Esophagus muscularis mucosa (tissue), 4 donors: ENCODE measurements at regions not wholly inside any gene's neighbourhood (a gene's known extent, or its start where the extent isn't known, plus 50 kb on each side); places are given as distances from the start of the nearest gene placed in this dataset.

Experiments used
- DNase-seq: peaks from one replicate; pipeline ENCODE4 v3.0.0-alpha.2; 2017; ENCODE audit errors: extremely low spot score
- H3K27ac ChIP-seq, 4 donors: fragments of 200-600 bp; sonication (generic); replicated peaks in 1 of 4; 1 replicate in 3 of 4; 2 replicates in 1 of 4; pipeline ENCODE4 v1.5.1; 2016 to 2019; ENCODE audit warnings: mild to moderate bottlenecking in 1 of 4
- H3K27me3 ChIP-seq, 4 donors: fragments of 200-600 bp; sonication (generic); one replicate each; pipeline versions ENCODE4 v1.5.1 to v1.6.0; 2016 to 2019
- H3K36me3 ChIP-seq, 4 donors: fragments of 200-600 bp; sonication (generic); one replicate each; pipeline ENCODE4 v1.5.1; 2016 to 2019
- H3K4me1 ChIP-seq, 4 donors: fragments of 200-600 bp; sonication (generic); one replicate each; pipeline ENCODE4 v1.5.1; 2016 to 2019
- H3K4me3 ChIP-seq, 4 donors: fragments of 200-600 bp; sonication (generic); 1 replicate in 2 of 4; 2 replicates in 2 of 4; pipeline ENCODE4 v1.5.1; 2016 to 2019; ENCODE audit warnings: mild to moderate bottlenecking in 4 of 4, moderate library complexity in 1 of 4
- H3K9me3 ChIP-seq, 4 donors: fragments of 200-600 bp; sonication (generic); 1 replicate in 3 of 4; 2 replicates in 1 of 4; pipeline ENCODE4 v1.5.1; 2016 to 2019
- EP300 ChIP-seq: sonication (generic); formaldehyde crosslinking; IDR thresholded peaks from one replicate; pipeline ENCODE4 v1.6.1; 2017; ENCODE audit warnings: antibody characterized with exemption
- POLR2A ChIP-seq: fragments of 450-650 bp; IDR thresholded peaks from one replicate; pipeline ENCODE4 v1.6.1; 2017; ENCODE audit warnings: antibody characterized with exemption, moderate library complexity, mild to moderate bottlenecking, low read depth
- POLR2AphosphoS5 ChIP-seq, 2 donors: sonication (generic); formaldehyde crosslinking; IDR thresholded peaks; one replicate each; pipeline ENCODE4 v1.6.1; 2017; ENCODE audit warnings: antibody characterized with exemption in 2 of 2
- WGBS: methylation state at CpG from one replicate; pipeline ENCODE4 v1.1.5; 2018; 5-methylcytosine and 5-hydroxymethylcytosine counted together
- intact Hi-C: fragments of 100-400 bp; cut with DNase I; formaldehyde crosslinking; loops from one replicate; pipeline ENCODE4 v1.15.1; 2023
- TF ChIP-seq, protein P1 (sequence below), 3 experiments: fragments of 200-600 bp in 2 of 3; fragments of 450-650 bp in 1 of 3; sonication (generic) in 2 of 3; IDR thresholded peaks; one replicate each; pipeline ENCODE4 v1.5.1; 2017 to 2019; ENCODE audit warnings: antibody characterized with exemption in 3 of 3, mild to moderate bottlenecking in 2 of 3, moderate library complexity in 1 of 3

DNA sequence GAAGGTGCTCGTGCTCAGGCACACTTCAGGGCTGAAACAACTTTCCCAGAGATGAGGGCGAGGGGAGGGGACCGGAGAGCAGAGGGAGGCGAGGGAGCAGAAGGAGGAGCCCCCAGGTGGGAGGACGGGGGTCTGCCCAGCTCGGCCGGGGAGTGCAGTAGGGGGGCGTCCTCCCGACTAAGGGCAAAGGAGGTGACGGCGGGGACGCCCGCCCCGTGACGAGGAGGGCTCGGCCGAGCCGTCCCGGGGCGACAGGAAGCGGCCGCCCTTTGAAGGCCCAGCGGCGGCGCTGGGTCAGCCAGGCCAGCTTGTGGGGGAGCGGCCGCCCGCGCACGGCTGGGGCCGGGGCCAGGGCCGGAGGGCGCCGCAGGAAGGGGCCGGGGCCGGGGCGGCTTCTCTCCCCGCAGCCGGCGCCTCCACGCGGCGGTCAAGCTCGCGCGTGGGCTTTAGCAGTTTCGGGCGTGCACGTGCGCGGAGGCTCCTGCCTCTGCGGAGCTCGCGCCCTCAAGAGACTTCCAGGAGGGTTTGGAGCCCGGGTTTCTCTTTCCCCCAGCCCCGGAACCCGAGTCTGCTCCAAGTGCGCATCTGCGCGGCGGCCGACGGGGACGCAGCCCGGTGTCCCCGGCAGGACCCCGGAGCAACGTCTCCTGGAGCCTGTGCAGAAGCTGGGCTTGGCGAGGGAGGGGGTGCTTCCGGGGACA lies 100.8 kb upstream of the SLC45A1 start:
- WGBS, result 18% methylated on average over 19 of the region's 70 CpGs
- Histone ChIP-seq H3K27ac (peak overlapping the region; percentile 81 to 83 (median 83)), H3K36me3 (no peaks in the 10 kb centered on the region), H3K4me3 (peak overlapping the region; percentile 52 to 58 (median 54)), H3K27me3 (no peaks in the 10 kb centered on the region), H3K9me3 (no peaks in the 10 kb centered on the region), H3K4me1 (peaks cover 12 to 56% (median 50%) of the 10 kb centered on the region in 4 donors)
- intact Hi-C loops, result no loop called here
- DNase-seq, result no peak
- no peak for TF ChIP-seq POLR2A
- TF ChIP-seq, protein P1, sequence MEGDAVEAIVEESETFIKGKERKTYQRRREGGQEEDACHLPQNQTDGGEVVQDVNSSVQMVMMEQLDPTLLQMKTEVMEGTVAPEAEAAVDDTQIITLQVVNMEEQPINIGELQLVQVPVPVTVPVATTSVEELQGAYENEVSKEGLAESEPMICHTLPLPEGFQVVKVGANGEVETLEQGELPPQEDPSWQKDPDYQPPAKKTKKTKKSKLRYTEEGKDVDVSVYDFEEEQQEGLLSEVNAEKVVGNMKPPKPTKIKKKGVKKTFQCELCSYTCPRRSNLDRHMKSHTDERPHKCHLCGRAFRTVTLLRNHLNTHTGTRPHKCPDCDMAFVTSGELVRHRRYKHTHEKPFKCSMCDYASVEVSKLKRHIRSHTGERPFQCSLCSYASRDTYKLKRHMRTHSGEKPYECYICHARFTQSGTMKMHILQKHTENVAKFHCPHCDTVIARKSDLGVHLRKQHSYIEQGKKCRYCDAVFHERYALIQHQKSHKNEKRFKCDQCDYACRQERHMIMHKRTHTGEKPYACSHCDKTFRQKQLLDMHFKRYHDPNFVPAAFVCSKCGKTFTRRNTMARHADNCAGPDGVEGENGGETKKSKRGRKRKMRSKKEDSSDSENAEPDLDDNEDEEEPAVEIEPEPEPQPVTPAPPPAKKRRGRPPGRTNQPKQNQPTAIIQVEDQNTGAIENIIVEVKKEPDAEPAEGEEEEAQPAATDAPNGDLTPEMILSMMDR (IDR thresholded peaks at IDR 0.05), result peak in 1 of 3 experiments; percentile 6
- peak in 1 of 2 donors; percentile 4 for TF ChIP-seq POLR2AphosphoS5 (IDR thresholded peaks at IDR 0.05)

DNA sequence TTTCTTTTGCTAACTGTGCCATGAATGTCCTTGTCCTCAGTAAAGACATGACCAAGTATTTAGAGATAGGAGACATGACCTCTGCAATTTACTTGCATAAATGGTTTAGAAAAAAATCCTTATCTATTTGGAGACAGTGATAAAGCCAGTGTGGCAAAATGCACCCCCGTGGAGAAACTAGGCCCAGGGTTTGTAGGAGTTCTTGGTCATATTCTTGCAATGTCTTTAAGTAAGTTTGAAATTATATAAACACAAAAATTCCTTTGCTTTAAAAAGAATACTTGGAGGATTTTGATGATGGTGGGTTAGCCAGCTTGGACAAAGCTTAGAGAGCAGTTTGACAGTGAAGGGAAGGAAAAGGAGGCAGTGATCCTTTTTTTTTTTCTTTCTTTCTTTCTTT lies 101.9 kb upstream of the SLC45A1 start:
- H3K4me3 ChIP-seq, result no peak overlapping the region
- no peaks in the 10 kb centered on the region for H3K9me3 ChIP-seq
- H3K27ac ChIP-seq, result peak overlapping the region; percentile 81 to 83 (median 83)
- TF ChIP-seq POLR2A (no peak), POLR2AphosphoS5 (IDR thresholded peaks at IDR 0.05) (no peak), EP300 (no peak)
- TF ChIP-seq, protein P1 (IDR thresholded peaks at IDR 0.05), result no peak
- intact Hi-C loops, result no loop called here
- peaks cover 12 to 56% (median 46%) of the 10 kb centered on the region in 4 donors for H3K4me1 ChIP-seq
- DNase-seq, result no peak
- WGBS, result 31% methylated on average over 1 of the region's 1 CpG
- no peaks in the 10 kb centered on the region for H3K36me3 ChIP-seq
- H3K27me3 ChIP-seq, result no peaks in the 10 kb centered on the region

DNA sequence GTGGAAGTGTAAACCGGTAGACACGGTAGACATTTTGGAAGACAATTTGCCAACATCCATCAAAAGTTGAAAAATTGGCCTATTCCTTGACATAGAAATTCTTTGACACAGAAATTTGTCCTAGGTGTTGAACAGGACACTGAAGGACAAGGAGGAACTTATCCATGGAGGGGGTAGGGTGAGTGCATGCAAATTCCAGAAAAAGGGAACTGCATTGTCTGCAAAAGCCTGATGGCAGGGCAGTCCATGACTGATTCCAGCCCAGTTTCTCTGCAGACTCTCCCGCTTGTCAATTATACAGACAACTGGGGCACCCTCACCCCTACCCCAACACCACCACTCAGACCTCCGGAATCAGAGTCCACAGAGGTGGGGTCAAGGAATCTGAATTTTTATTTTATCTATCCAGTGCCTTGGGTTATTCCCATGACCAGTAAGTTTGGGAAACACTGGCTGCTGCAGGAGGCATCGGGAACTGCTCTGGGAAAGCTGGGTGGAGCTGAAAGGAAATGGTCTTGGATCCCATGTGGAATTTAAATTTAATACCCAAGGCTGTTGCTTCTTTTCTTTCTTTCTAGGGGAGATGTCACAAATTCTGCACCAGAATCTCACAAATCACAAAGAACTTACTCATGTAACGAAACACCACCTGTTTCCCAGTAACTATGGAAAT lies 103.3 kb upstream of the SLC45A1 start:
- H3K36me3 ChIP-seq, result no peaks in the 10 kb centered on the region
- H3K9me3 ChIP-seq, result no peaks in the 10 kb centered on the region
- H3K4me3 ChIP-seq, result no peak overlapping the region
- H3K4me1 ChIP-seq, result peaks cover 12 to 56% (median 46%) of the 10 kb centered on the region in 4 donors
- intact Hi-C loops, result no loop called here
- no peak for DNase-seq
- TF ChIP-seq EP300 (no peak), POLR2A (no peak)
- TF ChIP-seq, protein P1 (IDR thresholded peaks at IDR 0.05), result peak in 1 of 3 experiments; percentile 7
- H3K27me3 ChIP-seq, result no peaks in the 10 kb centered on the region
- peak overlapping the region; percentile 81 to 83 (median 83) for H3K27ac ChIP-seq
- WGBS, result 89% methylated on average over 6 of the region's 6 CpGs

DNA sequence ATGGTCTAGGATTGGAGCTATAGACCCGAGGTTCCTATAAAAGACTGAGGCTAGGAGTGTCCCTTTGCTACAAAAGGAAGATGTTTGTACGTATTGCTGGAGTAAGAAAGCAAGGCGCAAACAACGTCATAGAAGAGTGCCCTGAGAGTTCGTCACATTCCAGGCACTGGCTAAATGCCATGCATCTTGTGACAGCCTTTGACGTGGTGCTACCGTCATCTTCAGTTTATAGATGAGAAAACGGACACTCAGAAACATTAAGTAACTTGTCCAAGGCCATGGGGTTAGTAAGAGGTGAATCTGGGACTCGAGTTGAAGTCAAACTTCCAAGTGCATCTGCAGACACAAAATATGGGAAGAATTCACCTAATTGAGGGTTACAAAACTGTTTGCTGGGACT lies 104.2 kb upstream of the SLC45A1 start:
- WGBS, result 85% methylated on average over 9 of the region's 9 CpGs
- DNase-seq, result no peak
- intact Hi-C loops, result no loop called here
- peaks cover 12 to 52% (median 46%) of the 10 kb centered on the region in 4 donors for H3K4me1 ChIP-seq
- no peak overlapping the region for H3K4me3 ChIP-seq
- peak overlapping the region; percentile 81 to 83 (median 83) for H3K27ac ChIP-seq
- no peaks in the 10 kb centered on the region for H3K36me3 ChIP-seq
- H3K9me3 ChIP-seq, result no peaks in the 10 kb centered on the region
- H3K27me3 ChIP-seq, result no peaks in the 10 kb centered on the region
- TF ChIP-seq POLR2AphosphoS5 (IDR thresholded peaks at IDR 0.05) (peak; percentile 50 to 67), EP300 (peak; percentile 81), POLR2A (no peak)
- TF ChIP-seq, protein P1 (IDR thresholded peaks at IDR 0.05), result no peak
